D721Med (cell line): ENCODE measurements at regions not wholly inside any gene's neighbourhood (a gene's known extent, or its start where the extent isn't known, plus 50 kb on each side); places are given as distances from the start of the nearest gene placed in this dataset.

Experiments
- DNase-seq: peaks from one replicate; pipeline ENCODE4 v3.0.0; 2011; ENCODE audit warnings: low spot score; ENCODE audit not compliant: insufficient read length
- FAIRE-seq: peaks from 2 replicates; lab custom pipeline; 2011; peaks lifted over from hg19 to GRCh38; lab: Jason Lieb, UNC
- TF ChIP-seq, protein P1 (sequence below): IDR thresholded peaks from 2 replicates; pipeline ENCODE4 v1.5.1; 2012; ENCODE audit warnings: mild to moderate bottlenecking, control low read depth; ENCODE audit not compliant: insufficient read depth; ENCODE audit errors: missing control alignments

DNA sequence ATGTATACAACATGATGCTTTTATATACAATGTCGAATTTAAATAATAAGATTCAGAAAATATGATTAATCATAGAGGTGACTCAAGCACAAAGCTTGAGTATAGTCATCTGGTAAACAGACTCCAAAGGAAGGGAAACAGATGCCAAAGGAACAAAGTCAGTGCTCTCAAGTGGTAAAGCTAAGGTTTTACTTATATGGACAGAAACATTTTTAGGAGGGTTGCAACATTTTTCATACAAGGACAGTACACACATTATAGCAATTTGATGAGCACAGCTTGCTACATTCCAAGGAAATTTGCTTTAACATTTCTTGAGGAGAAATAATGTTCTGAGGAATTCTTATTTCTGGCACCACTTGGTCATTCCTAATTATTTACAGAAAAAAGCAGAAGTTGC is 333.4 kb upstream of the AADAT start:
- TF ChIP-seq, protein P1, sequence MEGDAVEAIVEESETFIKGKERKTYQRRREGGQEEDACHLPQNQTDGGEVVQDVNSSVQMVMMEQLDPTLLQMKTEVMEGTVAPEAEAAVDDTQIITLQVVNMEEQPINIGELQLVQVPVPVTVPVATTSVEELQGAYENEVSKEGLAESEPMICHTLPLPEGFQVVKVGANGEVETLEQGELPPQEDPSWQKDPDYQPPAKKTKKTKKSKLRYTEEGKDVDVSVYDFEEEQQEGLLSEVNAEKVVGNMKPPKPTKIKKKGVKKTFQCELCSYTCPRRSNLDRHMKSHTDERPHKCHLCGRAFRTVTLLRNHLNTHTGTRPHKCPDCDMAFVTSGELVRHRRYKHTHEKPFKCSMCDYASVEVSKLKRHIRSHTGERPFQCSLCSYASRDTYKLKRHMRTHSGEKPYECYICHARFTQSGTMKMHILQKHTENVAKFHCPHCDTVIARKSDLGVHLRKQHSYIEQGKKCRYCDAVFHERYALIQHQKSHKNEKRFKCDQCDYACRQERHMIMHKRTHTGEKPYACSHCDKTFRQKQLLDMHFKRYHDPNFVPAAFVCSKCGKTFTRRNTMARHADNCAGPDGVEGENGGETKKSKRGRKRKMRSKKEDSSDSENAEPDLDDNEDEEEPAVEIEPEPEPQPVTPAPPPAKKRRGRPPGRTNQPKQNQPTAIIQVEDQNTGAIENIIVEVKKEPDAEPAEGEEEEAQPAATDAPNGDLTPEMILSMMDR, result no peak
- no peak for FAIRE-seq

DNA sequence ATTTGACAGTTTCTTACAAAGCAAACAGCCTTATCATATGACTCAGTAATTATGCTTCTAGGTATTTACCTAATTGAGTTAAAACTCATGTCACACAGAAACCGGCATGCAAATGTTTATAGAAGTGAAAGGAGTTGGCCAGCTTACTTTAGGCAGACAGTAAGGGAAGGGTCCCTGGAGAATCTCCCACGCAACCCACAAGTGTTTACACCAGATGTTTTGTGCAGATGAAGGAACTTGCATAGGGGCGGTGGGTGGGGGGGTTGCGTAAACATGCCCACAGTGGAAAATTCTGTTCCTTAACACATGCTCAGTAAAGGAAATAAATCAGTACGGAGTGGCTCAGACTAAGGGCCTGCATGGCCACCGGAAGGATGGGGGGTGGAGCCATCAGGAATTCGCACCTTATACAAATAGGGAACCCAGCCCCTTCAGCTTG is 330.5 kb upstream of the AADAT start:
- no peak for DNase-seq
- FAIRE-seq, result no peak
- TF ChIP-seq, protein P1, result no peak

More for the DNA sequence above, 333.4 kb upstream of the AADAT start:
- no peak for DNase-seq

DNA sequence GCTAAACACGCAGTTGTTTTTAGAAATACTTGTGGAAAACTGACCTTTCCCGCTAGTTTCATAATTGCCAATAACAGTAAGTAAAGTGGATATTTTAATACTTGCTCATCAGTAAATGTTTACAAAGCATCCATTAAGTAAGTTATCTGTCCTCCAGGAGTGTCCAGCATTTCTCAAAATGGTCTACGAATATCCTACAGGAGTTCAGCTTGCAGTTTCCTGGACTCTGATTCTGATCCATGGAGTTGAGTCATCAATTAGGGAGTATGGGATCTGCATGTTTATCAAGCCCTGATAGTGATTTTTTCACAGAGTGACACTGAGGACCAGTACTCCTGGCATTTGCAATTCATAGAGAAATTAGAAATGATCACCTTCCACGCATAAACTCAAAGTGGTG is 325.2 kb upstream of the AADAT start:
- FAIRE-seq, result no peak
- TF ChIP-seq, protein P1, result no peak
- no peak for DNase-seq

DNA sequence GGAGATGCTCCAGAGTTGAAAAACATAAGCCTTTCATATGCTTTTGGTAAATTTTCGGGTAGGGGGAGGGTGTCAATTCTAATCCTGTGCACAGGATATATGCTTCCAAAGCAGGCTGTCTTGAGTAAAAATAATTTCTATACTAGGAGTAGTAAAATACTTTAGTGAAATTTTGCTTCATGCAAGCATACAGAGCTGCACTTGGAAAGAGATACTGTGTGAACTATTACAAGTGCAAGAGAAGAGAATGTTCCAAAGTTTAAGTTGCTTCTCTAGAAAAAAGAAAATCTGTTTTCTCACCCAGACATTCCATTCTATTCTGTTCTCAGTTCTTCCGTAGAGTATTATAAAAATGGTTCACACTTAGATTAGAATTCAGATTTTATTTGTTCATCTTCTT is 324.6 kb upstream of the AADAT start:
- TF ChIP-seq, protein P1, result no peak
- no peak for DNase-seq
- FAIRE-seq, result no peak

DNA sequence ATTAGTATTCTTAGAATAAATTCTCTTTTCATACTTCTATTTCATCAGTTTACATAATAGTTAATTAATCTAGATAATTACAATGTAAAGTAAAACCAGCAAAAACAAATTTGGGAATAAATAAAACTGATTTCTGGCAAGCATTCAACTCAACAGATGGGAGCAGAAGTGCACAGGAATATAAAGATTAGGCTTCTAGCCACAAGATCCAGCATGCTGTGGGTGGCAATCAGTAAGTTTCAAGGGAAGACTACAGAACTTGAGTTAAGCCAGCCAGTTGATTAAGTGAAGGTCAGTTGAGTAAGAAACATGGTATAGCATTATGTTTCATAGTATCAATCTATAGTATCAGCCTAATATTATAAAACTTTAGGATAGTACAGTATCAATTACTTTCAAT is 324.2 kb upstream of the AADAT start:
- FAIRE-seq (no peak), DNase-seq (no peak)
- TF ChIP-seq, protein P1, result no peak

DNA sequence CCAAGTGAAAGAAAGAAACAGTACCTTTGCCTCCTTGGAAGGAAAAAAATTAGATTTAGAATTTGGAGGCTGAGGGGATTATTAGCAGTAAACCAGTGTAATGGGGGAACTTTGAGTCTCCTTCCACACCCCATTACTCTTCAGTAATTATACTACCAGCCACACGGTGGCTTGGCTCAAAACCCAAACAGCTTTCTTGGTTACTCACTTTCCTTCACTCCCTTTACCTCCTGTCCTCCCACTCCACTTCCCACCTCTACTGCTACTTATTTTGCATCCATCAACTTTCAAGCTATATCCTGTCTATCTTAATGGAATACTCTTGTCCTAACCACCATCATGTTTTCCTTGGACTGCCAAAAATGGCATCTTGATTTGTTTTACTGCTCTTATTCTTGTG is 310.6 kb upstream of the AADAT start:
- TF ChIP-seq, protein P1, result no peak

DNA sequence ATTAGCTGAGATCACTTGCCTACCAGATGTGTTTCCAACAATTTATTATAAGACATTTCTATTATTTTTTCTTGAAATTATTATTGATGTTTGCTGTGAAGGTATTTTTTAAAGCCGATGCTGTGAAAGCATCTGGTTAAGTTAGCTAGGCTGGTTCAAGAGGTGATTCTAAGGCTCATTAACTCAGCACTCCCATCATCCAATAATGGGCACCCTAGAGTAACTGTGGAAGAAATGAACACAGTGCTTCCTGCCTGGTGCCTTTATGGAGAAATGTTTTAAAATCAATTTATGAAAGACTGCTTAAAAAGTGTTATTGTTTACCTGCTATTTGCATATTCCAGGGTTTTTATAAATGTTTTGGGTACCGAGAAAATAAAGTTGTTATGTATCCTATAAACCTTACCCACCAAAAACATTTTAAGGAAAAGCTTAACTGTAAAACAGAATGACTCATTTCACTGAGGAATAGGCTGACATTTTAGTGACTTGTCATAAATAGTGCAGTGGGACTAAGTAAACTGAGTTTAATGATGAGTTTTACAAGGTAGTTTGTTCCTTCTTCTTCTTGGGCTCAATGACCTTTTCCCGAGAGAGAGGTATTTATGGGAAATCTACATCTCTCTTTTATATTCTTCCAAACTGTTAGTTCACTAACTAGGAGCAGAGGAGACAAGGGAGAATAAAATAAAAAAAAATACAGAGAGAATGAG is 310.0 kb upstream of the AADAT start:
- DNase-seq (no peak), FAIRE-seq (no peak)
- TF ChIP-seq, protein P1, result no peak

More for the DNA sequence above, 310.6 kb upstream of the AADAT start:
- DNase-seq (no peak), FAIRE-seq (no peak)
